ENCODE measurements at regions not wholly inside any gene's neighbourhood (a gene's known extent, or its start where the extent isn't known, plus 50 kb on each side); places are given as distances from the start of the nearest gene placed in this dataset.

GRCh38 chr1:228994676-228995594 lies 259.7 kb downstream of the RHOU start:
- 83 to 88% (median 85%) methylated on average over 2 of the region's 2 CpGs for WGBS, 4 donors
- H3K4me3 ChIP-seq, result no peak overlapping the region
- no peaks in the 10 kb centered on the region for H3K27me3 ChIP-seq
- no peak overlapping the region for H3K27ac ChIP-seq
- TF ChIP-seq, protein P1, sequence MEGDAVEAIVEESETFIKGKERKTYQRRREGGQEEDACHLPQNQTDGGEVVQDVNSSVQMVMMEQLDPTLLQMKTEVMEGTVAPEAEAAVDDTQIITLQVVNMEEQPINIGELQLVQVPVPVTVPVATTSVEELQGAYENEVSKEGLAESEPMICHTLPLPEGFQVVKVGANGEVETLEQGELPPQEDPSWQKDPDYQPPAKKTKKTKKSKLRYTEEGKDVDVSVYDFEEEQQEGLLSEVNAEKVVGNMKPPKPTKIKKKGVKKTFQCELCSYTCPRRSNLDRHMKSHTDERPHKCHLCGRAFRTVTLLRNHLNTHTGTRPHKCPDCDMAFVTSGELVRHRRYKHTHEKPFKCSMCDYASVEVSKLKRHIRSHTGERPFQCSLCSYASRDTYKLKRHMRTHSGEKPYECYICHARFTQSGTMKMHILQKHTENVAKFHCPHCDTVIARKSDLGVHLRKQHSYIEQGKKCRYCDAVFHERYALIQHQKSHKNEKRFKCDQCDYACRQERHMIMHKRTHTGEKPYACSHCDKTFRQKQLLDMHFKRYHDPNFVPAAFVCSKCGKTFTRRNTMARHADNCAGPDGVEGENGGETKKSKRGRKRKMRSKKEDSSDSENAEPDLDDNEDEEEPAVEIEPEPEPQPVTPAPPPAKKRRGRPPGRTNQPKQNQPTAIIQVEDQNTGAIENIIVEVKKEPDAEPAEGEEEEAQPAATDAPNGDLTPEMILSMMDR (IDR thresholded peaks at IDR 0.05), result no peak
- TF ChIP-seq POLR2A (IDR thresholded peaks at IDR 0.05), result no peak
- H3K36me3 ChIP-seq (replicated peaks in 1 of 2), result no peaks in the 10 kb centered on the region
- H3K4me1 ChIP-seq (replicated peaks in 1 of 2), result peaks cover 0 to 13% of the 10 kb centered on the region in 2 donors
- no peaks in the 10 kb centered on the region for H3K9me3 ChIP-seq (replicated peaks in 1 of 3)
- intact Hi-C loops (cut with DNase I), result no loop called here
- no peak for DNase-seq

- 91 to 95% (median 93%) methylated on average over 5 to 6 of the region's 6 CpGs for WGBS, 4 donors
- no peak for TF ChIP-seq POLR2A (IDR thresholded peaks at IDR 0.05)
- TF ChIP-seq, protein P1 (IDR thresholded peaks at IDR 0.05), result no peak
Observed at GRCh38 chr1:228996281-228996680, 261.0 kb downstream of the RHOU start.

GRCh38 chr1:228997721-228998144 lies 262.5 kb downstream of the RHOU start:
- H3K4me1 ChIP-seq (replicated peaks in 1 of 2), result no peaks in the 10 kb centered on the region
- no peak for DNase-seq
- no peaks in the 10 kb centered on the region for H3K9me3 ChIP-seq (replicated peaks in 1 of 3)
- H3K27me3 ChIP-seq, result no peaks in the 10 kb centered on the region
- no peaks in the 10 kb centered on the region for H3K36me3 ChIP-seq (replicated peaks in 1 of 2)
- TF ChIP-seq, protein P1 (IDR thresholded peaks at IDR 0.05), result no peak
- no peak for TF ChIP-seq POLR2A (IDR thresholded peaks at IDR 0.05)
- intact Hi-C loops (cut with DNase I), result no loop called here
- no peak overlapping the region for H3K27ac ChIP-seq
- 94 to 99% (median 97%) methylated on average over 4 of the region's 4 CpGs for WGBS, 4 donors
- no peak overlapping the region for H3K4me3 ChIP-seq

More at GRCh38 chr1:228996281-228996680, 261.0 kb downstream of the RHOU start:
- H3K4me3 ChIP-seq, result no peak overlapping the region
- no peak for DNase-seq
- no peaks in the 10 kb centered on the region for H3K36me3 ChIP-seq (replicated peaks in 1 of 2)
- H3K27ac ChIP-seq, result no peak overlapping the region
- H3K27me3 ChIP-seq, result no peaks in the 10 kb centered on the region
- intact Hi-C loops (cut with DNase I), result no loop called here
- no peaks in the 10 kb centered on the region for H3K9me3 ChIP-seq (replicated peaks in 1 of 3)
- peaks cover 0 to 2% of the 10 kb centered on the region in 2 donors for H3K4me1 ChIP-seq (replicated peaks in 1 of 2)

- intact Hi-C loops (cut with DNase I), result no loop called here
- Histone ChIP-seq H3K4me3 (no peak overlapping the region), H3K9me3 (replicated peaks in 1 of 3) (no peaks in the 10 kb centered on the region), H3K4me1 (replicated peaks in 1 of 2) (no peaks in the 10 kb centered on the region), H3K27ac (no peak overlapping the region), H3K36me3 (replicated peaks in 1 of 2) (no peaks in the 10 kb centered on the region), H3K27me3 (no peaks in the 10 kb centered on the region)
- WGBS, 4 donors, result 78 to 88% (median 85%) methylated on average over 6 of the region's 6 CpGs
- TF ChIP-seq, protein P1 (IDR thresholded peaks at IDR 0.05), result no peak
- no peak for TF ChIP-seq POLR2A (IDR thresholded peaks at IDR 0.05)
- DNase-seq, result peak in 4 of 7 donors; percentile 36 to 64 (median 44)
Observed at GRCh38 chr1:228998179-228998578, 262.9 kb downstream of the RHOU start.
